GM23338 (cell line): ENCODE measurements at regions not wholly inside any gene's neighbourhood (a gene's known extent, or its start where the extent isn't known, plus 50 kb on each side); places are given as distances from the start of the nearest gene placed in this dataset.

ENCODE experiments used
- ATAC-seq: fragments of 200-7000 bp; cut with Tn5 transposase; 3 replicates; pipeline ENCODE4 v1.9.1; 2020
- DNase-seq: peaks from one replicate; pipeline ENCODE4 v3.0.0-alpha.2; 2015; ENCODE audit warnings: low spot score
- H2AFZ ChIP-seq: fragments of 200-600 bp; sonication (generic); 2 replicates; pipeline ENCODE4 v1.8.0; 2016; ENCODE audit warnings: antibody characterized with exemption, mild to moderate bottlenecking, moderate library complexity
- H3F3A ChIP-seq: fragments of 200-600 bp; sonication (generic); replicated peaks from 2 replicates; pipeline ENCODE4 v1.8.0; 2017; ENCODE audit warnings: antibody characterized with exemption, mixed run types, low read depth
- H3K27ac ChIP-seq: fragments of 200-600 bp; sonication (generic); 2 replicates; pipeline ENCODE4 v1.6.1; 2016; ENCODE audit warnings: low read depth
- H3K27me3 ChIP-seq: fragments of 200-600 bp; sonication (generic); 2 replicates; pipeline ENCODE4 v1.8.0; 2016; ENCODE audit warnings: mild to moderate bottlenecking, mixed run types, moderate library complexity; ENCODE audit not compliant: insufficient read depth
- H3K36me3 ChIP-seq: fragments of 200-600 bp; sonication (generic); 2 replicates; pipeline ENCODE4 v1.8.0; 2016; ENCODE audit warnings: mild to moderate bottlenecking; ENCODE audit not compliant: insufficient read depth
- H3K4me1 ChIP-seq: fragments of 200-600 bp; sonication (generic); 2 replicates; pipeline ENCODE4 v1.8.0; 2016; ENCODE audit warnings: mild to moderate bottlenecking, moderate library complexity; ENCODE audit not compliant: insufficient read depth
- H3K4me2 ChIP-seq: fragments of 200-600 bp; sonication (generic); 2 replicates; pipeline ENCODE4 v1.7.1; 2017; ENCODE audit warnings: mixed run types
- H3K4me3 ChIP-seq: fragments of 200-600 bp; sonication (generic); 2 replicates; pipeline ENCODE4 v1.6.1; 2016; ENCODE audit warnings: mixed run types
- H3K79me2 ChIP-seq: fragments of 200-600 bp; sonication (generic); replicated peaks from 2 replicates; pipeline ENCODE4 v1.8.0; 2017; ENCODE audit warnings: mild to moderate bottlenecking; ENCODE audit not compliant: insufficient read depth
- H3K9me2 ChIP-seq: fragments of 200-600 bp; sonication (generic); 2 replicates; pipeline ENCODE4 v1.8.0; 2017; ENCODE audit not compliant: insufficient read depth
- H4K20me1 ChIP-seq: fragments of 200-600 bp; sonication (generic); replicated peaks from 2 replicates; pipeline ENCODE4 v1.8.0; 2017; ENCODE audit warnings: mild to moderate bottlenecking; ENCODE audit not compliant: insufficient read depth
- H3K27ac Mint-ChIP-seq: 2 replicates; pipeline ENCODE4 v1.8.0; 2020; ENCODE audit warnings: inconsistent platforms, mild to moderate bottlenecking, moderate library complexity, mixed read lengths
- H3K27me3 Mint-ChIP-seq: 3 replicates; pipeline ENCODE4 v1.8.0; 2022; ENCODE audit warnings: low read depth, mild to moderate bottlenecking, moderate library complexity, mixed read lengths, inconsistent platforms; ENCODE audit not compliant: insufficient read depth, poor library complexity
- H3K36me3 Mint-ChIP-seq: 3 replicates; pipeline ENCODE4 v1.8.0; 2021; ENCODE audit warnings: low read depth, mild to moderate bottlenecking, inconsistent platforms, moderate library complexity, mixed read lengths
- H3K4me1 Mint-ChIP-seq: 3 replicates; pipeline ENCODE4 v1.8.0; 2020; ENCODE audit warnings: mild to moderate bottlenecking, inconsistent platforms, mixed read lengths
- H3K4me3 Mint-ChIP-seq: 3 replicates; pipeline ENCODE4 v1.8.0; 2021; ENCODE audit warnings: moderate library complexity, mild to moderate bottlenecking, inconsistent platforms, mixed read lengths
- H3K9me3 Mint-ChIP-seq: 3 replicates; pipeline ENCODE4 v1.8.0; 2020; ENCODE audit warnings: moderate library complexity, mild to moderate bottlenecking, inconsistent platforms, mixed read lengths
- CTCF ChIP-seq, 2 experiments: fragments of 200-600 bp in 1 of 2; sonication (generic) in 1 of 2; conservative IDR thresholded peaks; 2 replicates each; pipeline versions ENCODE4 v1.5.1 to v1.6.1; 2016 to 2017; ENCODE audit warnings: antibody characterized with exemption in 2 of 2, low read depth in 2 of 2, mild to moderate bottlenecking in 2 of 2, moderate library complexity in 1 of 2
- EZH2phosphoT487 ChIP-seq: fragments of 200-600 bp; sonication (generic); IDR thresholded peaks from one replicate; pipeline ENCODE4 v1.8.1; 2018; ENCODE audit warnings: antibody characterized with exemption; ENCODE audit not compliant: unreplicated experiment
- TF ChIP-seq, protein P1 (sequence below): fragments of 250-450 bp; sonication (Bioruptor Pico); IDR thresholded peaks from 2 replicates; pipeline ENCODE4 v1.5.0; 2020; ENCODE audit warnings: mild to moderate bottlenecking, moderate library complexity
- TF ChIP-seq, protein P2 (sequence below): IDR thresholded peaks from 2 replicates; pipeline ENCODE4 v1.6.1; 2016; ENCODE audit warnings: antibody characterized with exemption

GRCh38 chr6:21429291-21429690 lies 164.3 kb upstream of the SOX4 start:
- no peaks in the 10 kb centered on the region for H3K27me3 ChIP-seq
- Mint-ChIP-seq H3K4me1 (peaks cover 6% of the 10 kb centered on the region; the same call in 2 of the 3 replicates), H3K9me3 (peaks cover 15% of the 10 kb centered on the region), H3K4me3 (no peak overlapping the region), H3K36me3 (peaks cover 9% of the 10 kb centered on the region; the same call in 2 of the 3 replicates), H3K27ac (no peak overlapping the region), H3K27me3 (no peaks in the 10 kb centered on the region)
- H3F3A ChIP-seq = no peaks in the 10 kb centered on the region
- DNase-seq (no peak), ATAC-seq (no peak)
- H3K4me2 ChIP-seq = no peak overlapping the region
- H3K36me3 ChIP-seq = peaks cover 8% of the 10 kb centered on the region; the same call in 1 of the 2 replicates
- no peaks in the 10 kb centered on the region for H4K20me1 ChIP-seq
- H3K79me2 ChIP-seq = no peaks in the 10 kb centered on the region
- no peak overlapping the region for H2AFZ ChIP-seq
- H3K27ac ChIP-seq = no peak overlapping the region
- H3K4me3 ChIP-seq = no peak overlapping the region
- TF ChIP-seq, protein P1, sequence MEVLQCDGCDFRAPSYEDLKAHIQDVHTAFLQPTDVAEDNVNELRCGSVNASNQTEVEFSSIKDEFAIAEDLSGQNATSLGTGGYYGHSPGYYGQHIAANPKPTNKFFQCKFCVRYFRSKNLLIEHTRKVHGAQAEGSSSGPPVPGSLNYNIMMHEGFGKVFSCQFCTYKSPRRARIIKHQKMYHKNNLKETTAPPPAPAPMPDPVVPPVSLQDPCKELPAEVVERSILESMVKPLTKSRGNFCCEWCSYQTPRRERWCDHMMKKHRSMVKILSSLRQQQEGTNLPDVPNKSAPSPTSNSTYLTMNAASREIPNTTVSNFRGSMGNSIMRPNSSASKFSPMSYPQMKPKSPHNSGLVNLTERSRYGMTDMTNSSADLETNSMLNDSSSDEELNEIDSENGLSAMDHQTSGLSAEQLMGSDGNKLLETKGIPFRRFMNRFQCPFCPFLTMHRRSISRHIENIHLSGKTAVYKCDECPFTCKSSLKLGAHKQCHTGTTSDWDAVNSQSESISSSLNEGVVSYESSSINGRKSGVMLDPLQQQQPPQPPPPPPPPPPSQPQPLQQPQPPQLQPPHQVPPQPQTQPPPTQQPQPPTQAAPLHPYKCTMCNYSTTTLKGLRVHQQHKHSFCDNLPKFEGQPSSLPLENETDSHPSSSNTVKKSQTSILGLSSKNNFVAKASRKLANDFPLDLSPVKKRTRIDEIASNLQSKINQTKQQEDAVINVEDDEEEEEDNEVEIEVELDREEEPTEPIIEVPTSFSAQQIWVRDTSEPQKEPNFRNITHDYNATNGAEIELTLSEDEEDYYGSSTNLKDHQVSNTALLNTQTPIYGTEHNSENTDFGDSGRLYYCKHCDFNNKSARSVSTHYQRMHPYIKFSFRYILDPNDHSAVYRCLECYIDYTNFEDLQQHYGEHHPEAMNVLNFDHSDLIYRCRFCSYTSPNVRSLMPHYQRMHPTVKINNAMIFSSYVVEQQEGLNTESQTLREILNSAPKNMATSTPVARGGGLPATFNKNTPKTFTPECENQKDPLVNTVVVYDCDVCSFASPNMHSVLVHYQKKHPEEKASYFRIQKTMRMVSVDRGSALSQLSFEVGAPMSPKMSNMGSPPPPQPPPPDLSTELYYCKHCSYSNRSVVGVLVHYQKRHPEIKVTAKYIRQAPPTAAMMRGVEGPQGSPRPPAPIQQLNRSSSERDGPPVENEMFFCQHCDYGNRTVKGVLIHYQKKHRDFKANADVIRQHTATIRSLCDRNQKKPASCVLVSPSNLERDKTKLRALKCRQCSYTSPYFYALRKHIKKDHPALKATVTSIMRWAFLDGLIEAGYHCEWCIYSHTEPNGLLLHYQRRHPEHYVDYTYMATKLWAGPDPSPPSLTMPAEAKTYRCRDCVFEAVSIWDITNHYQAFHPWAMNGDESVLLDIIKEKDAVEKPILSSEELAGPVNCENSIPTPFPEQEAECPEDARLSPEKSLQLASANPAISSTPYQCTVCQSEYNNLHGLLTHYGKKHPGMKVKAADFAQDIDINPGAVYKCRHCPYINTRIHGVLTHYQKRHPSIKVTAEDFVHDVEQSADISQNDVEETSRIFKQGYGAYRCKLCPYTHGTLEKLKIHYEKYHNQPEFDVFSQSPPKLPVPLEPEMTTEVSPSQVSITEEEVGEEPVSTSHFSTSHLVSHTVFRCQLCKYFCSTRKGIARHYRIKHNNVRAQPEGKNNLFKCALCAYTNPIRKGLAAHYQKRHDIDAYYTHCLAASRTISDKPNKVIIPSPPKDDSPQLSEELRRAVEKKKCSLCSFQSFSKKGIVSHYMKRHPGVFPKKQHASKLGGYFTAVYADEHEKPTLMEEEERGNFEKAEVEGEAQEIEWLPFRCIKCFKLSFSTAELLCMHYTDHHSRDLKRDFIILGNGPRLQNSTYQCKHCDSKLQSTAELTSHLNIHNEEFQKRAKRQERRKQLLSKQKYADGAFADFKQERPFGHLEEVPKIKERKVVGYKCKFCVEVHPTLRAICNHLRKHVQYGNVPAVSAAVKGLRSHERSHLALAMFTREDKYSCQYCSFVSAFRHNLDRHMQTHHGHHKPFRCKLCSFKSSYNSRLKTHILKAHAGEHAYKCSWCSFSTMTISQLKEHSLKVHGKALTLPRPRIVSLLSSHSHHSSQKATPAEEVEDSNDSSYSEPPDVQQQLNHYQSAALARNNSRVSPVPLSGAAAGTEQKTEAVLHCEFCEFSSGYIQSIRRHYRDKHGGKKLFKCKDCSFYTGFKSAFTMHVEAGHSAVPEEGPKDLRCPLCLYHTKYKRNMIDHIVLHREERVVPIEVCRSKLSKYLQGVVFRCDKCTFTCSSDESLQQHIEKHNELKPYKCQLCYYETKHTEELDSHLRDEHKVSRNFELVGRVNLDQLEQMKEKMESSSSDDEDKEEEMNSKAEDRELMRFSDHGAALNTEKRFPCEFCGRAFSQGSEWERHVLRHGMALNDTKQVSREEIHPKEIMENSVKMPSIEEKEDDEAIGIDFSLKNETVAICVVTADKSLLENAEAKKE (CRISPR knock-in tag) = no peak
- no peak for TF ChIP-seq EZH2phosphoT487
- TF ChIP-seq, protein P2, sequence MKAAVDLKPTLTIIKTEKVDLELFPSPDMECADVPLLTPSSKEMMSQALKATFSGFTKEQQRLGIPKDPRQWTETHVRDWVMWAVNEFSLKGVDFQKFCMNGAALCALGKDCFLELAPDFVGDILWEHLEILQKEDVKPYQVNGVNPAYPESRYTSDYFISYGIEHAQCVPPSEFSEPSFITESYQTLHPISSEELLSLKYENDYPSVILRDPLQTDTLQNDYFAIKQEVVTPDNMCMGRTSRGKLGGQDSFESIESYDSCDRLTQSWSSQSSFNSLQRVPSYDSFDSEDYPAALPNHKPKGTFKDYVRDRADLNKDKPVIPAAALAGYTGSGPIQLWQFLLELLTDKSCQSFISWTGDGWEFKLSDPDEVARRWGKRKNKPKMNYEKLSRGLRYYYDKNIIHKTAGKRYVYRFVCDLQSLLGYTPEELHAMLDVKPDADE = no peak
- TF ChIP-seq CTCF (conservative IDR thresholded peaks at IDR 0.05; ENCODE audit: low read depth in 2 of 2) = no peak
- H3K9me2 ChIP-seq = 0 out of 2 replicates have a peak, but pooled peaks cover 7% of the 10 kb centered on the region
- peaks cover 7% of the 10 kb centered on the region; the same call in 1 of the 2 replicates for H3K4me1 ChIP-seq
